IMR-90 (cell line): ENCODE measurements at regions not wholly inside any gene's neighbourhood (a gene's known extent, or its start where the extent isn't known, plus 50 kb on each side); places are given as distances from the start of the nearest gene placed in this dataset.

Experiments used
- ATAC-seq: fragments of 200-7000 bp; cut with Tn5 transposase; 2 replicates; pipeline ENCODE4 v1.9.1; 2020; ENCODE audit warnings: low read depth, mild to moderate bottlenecking, moderate library complexity
- BruUV-seq: library from RNA; stranded (reverse); fragments of 400-500 nt; replicated peaks from 2 replicates; lab custom pipeline; 2021; lab: Mats Ljungman, UMichigan
- CTCF ChIA-PET: fragments of 300-600 bp; formaldehyde crosslinking; extraction: SDS; loops from one replicate; lab custom pipeline; 2021; ENCODE audit warnings: antibody characterized with exemption; lab: Yijun Ruan, JAX
- POLR2A ChIA-PET: fragments of 300-600 bp; sonication (Branson Sonifier 250); formaldehyde crosslinking; loops from one replicate; lab custom pipeline; 2022; ENCODE audit warnings: antibody characterized with exemption; ENCODE audit not compliant: unreplicated experiment; lab: Charles Lee
- DNase-seq: peaks from one replicate; pipeline ENCODE4 v3.0.0; 2013
- H2AFZ ChIP-seq: replicated peaks from 2 replicates; pipeline ENCODE3; 2013; ENCODE audit warnings: low read length, mild to moderate bottlenecking; ENCODE audit not compliant: poor library complexity
- H2AK5ac ChIP-seq: 2 replicates; pipeline ENCODE4 v1.6.1; 2013; ENCODE audit warnings: low read depth, low read length, inconsistent platforms
- H2AK9ac ChIP-seq: replicated peaks from 2 replicates; pipeline ENCODE3; 2013; ENCODE audit warnings: mild to moderate bottlenecking, low read depth, low read length, moderate library complexity; ENCODE audit not compliant: poor library complexity
- H2BK120ac ChIP-seq: 2 replicates; pipeline ENCODE4 v1.6.1; 2013; ENCODE audit warnings: low read depth, low read length, inconsistent platforms
- H2BK15ac ChIP-seq: 3 replicates; pipeline ENCODE4 v1.6.1; 2013; ENCODE audit warnings: low read depth, low read length, inconsistent platforms
- H2BK20ac ChIP-seq: 2 replicates; pipeline ENCODE4 v1.6.1; 2013; ENCODE audit warnings: low read depth, mild to moderate bottlenecking, inconsistent platforms, low read length, moderate library complexity
- H2BK5ac ChIP-seq: 2 replicates; pipeline ENCODE4 v1.6.1; 2013; ENCODE audit warnings: mild to moderate bottlenecking, low read depth, low read length, inconsistent platforms; ENCODE audit not compliant: poor library complexity, severe bottlenecking
- H3K14ac ChIP-seq: replicated peaks from 2 replicates; pipeline ENCODE4 v1.6.1; 2013; ENCODE audit warnings: low read depth, low read length, inconsistent platforms
- H3K18ac ChIP-seq: 2 replicates; pipeline ENCODE4 v1.6.1; 2013; ENCODE audit warnings: low read depth, low read length, control low read depth
- H3K23ac ChIP-seq: 2 replicates; pipeline ENCODE4 v1.6.1; 2013; ENCODE audit warnings: low read depth, low read length, inconsistent platforms
- H3K27ac ChIP-seq: 2 replicates; pipeline ENCODE4 v1.5.1; 2013; ENCODE audit warnings: mild to moderate bottlenecking, control low read depth, low read length; ENCODE audit not compliant: insufficient read depth
- H3K27me3 ChIP-seq: 2 replicates; pipeline ENCODE4 v1.6.1; 2013; ENCODE audit warnings: low read length; ENCODE audit not compliant: control insufficient read depth, insufficient read depth
- H3K36me3 ChIP-seq: 2 replicates; pipeline ENCODE4 v1.6.1; 2013; ENCODE audit warnings: low read length, mixed read lengths; ENCODE audit not compliant: control insufficient read depth, insufficient read depth
- H3K4ac ChIP-seq: 2 replicates; pipeline ENCODE4 v1.6.1; 2013; ENCODE audit warnings: low read depth, low read length, inconsistent platforms
- H3K4me1 ChIP-seq: 2 replicates; pipeline ENCODE4 v1.6.1; 2013; ENCODE audit warnings: low read length, mixed read lengths; ENCODE audit not compliant: control insufficient read depth, insufficient read depth
- H3K4me2 ChIP-seq: 2 replicates; pipeline ENCODE4 v1.6.1; 2013; ENCODE audit warnings: low read depth, mild to moderate bottlenecking, control low read depth, low read length, moderate library complexity
- H3K4me3 ChIP-seq: 2 replicates; pipeline ENCODE4 v1.5.1; 2013; ENCODE audit warnings: low read depth, mild to moderate bottlenecking, control low read depth, low read length, moderate library complexity; ENCODE audit not compliant: insufficient read depth
- H3K56ac ChIP-seq: 2 replicates; pipeline ENCODE4 v1.6.1; 2013; ENCODE audit warnings: low read length, inconsistent platforms; ENCODE audit not compliant: insufficient read depth; ENCODE audit errors: extremely low read depth
- H3K79me1 ChIP-seq, 2 experiments: 2 replicates each; pipeline ENCODE4 v1.6.1; 2013; ENCODE audit warnings: low read length in 2 of 2, inconsistent platforms in 1 of 2, low read depth in 1 of 2
- H3K9ac ChIP-seq: 2 replicates; pipeline ENCODE4 v1.6.1; 2013; ENCODE audit warnings: low read depth, low read length, control low read depth
- H3K9me1 ChIP-seq: 2 replicates; pipeline ENCODE4 v1.6.1; 2013; ENCODE audit warnings: low read length, inconsistent platforms; ENCODE audit not compliant: insufficient read depth
- H3K9me3 ChIP-seq: 2 replicates; pipeline ENCODE4 v1.6.1; 2013; ENCODE audit warnings: low read length; ENCODE audit not compliant: control insufficient read depth, insufficient read depth
- H4K20me1 ChIP-seq: 2 replicates; pipeline ENCODE4 v1.6.1; 2013; ENCODE audit warnings: low read length, inconsistent platforms; ENCODE audit not compliant: insufficient read depth
- H4K5ac ChIP-seq: 2 replicates; pipeline ENCODE4 v1.6.1; 2013; ENCODE audit warnings: mild to moderate bottlenecking, low read depth, low read length, control low read depth
- H4K8ac ChIP-seq, 2 experiments: 2 replicates each; pipeline ENCODE4 v1.6.1; 2013; ENCODE audit warnings: low read depth in 2 of 2, low read length in 2 of 2, control low read depth in 1 of 2, inconsistent platforms in 1 of 2
- H4K91ac ChIP-seq: 2 replicates; pipeline ENCODE4 v1.6.1; 2013; ENCODE audit warnings: low read depth, low read length, inconsistent platforms; ENCODE audit not compliant: insufficient read depth
- CHD1 ChIP-seq: IDR thresholded peaks from 2 replicates; pipeline ENCODE4 v1.6.1; 2012; ENCODE audit warnings: low read depth, low read length, improper control_type of control experiment
- MAFK ChIP-seq: IDR thresholded peaks from 2 replicates; pipeline ENCODE4 v1.6.1; 2012; ENCODE audit warnings: low read depth, low read length, improper control_type of control experiment
- MAZ ChIP-seq: IDR thresholded peaks from 2 replicates; pipeline ENCODE4 v1.6.1; 2012; ENCODE audit warnings: low read depth, mild to moderate bottlenecking, low read length, improper control_type of control experiment, moderate library complexity, borderline replicate concordance
- MXI1 ChIP-seq: IDR thresholded peaks from 2 replicates; pipeline ENCODE4 v1.6.1; 2012; ENCODE audit warnings: low read depth, mild to moderate bottlenecking, low read length, moderate library complexity, borderline replicate concordance
- RAD21 ChIP-seq: IDR thresholded peaks from 2 replicates; pipeline ENCODE4 v1.6.1; 2012; ENCODE audit warnings: low read length, improper control_type of control experiment
- RFX5 ChIP-seq: IDR thresholded peaks from 2 replicates; pipeline ENCODE4 v1.8.0; 2012; ENCODE audit warnings: low read depth, mild to moderate bottlenecking, low read length, moderate library complexity
- WGBS, 2 experiments: methylation state at CpG; one replicate each; pipeline versions ENCODE4 v1.1.5 to v1.1.7; 2013; ENCODE audit warnings: missing lambda C conversion rate in 2 of 2; ENCODE audit not compliant: insufficient read length in 1 of 2; ENCODE audit errors: extremely low coverage in 2 of 2; 5-methylcytosine and 5-hydroxymethylcytosine counted together
- dilution Hi-C: fragments of 300-500 bp; cut with HindIII; formaldehyde crosslinking; loops from one replicate; pipeline ENCODE4 v1.14.3; 2018; ENCODE audit warnings: low sequenced_read_pairs; ENCODE audit not compliant: unreplicated experiment
- in situ Hi-C: fragments of 300-500 bp; cut with MboI; formaldehyde crosslinking; loops from 3 replicates; pipeline ENCODE4 v1.14.3; 2019; ENCODE audit warnings: low sequenced_read_pairs, inconsistent platforms, mixed read lengths
- intact Hi-C: fragments of 100-400 bp; cut with micrococcal nuclease; formaldehyde crosslinking; loops from 2 replicates; pipeline ENCODE4 v1.10.0; 2022

- no peak for TF ChIP-seq MXI1
Measured at GRCh38 chr4:141311246-141312204, 90.8 kb downstream of the ZNF330 start (continued).

DNA sequence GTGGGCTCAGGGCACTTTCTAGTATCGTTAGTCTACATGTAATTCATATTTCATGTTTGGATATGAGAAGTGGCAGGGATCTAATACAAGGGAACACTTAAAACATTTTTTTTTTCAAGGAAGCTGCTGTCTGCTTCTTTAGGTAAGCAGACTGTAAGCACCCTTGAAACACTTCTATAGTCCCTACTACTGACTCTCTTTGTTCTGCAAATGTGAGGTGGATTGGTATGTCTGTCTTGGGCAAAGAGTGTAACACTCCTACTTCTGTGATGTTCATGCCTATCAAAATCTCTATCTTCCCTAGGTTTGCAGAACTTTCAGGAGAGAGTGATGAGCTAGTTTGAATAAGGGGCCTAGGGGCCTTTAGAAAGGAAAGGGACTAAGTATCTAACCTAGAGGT, 93.9 kb downstream of the ZNF330 start:
- POLR2A ChIA-PET, result no interaction called here
- no peaks in the 10 kb centered on the region for H3K4me1 ChIP-seq
- intact Hi-C loops, result no loop called here
- H4K91ac ChIP-seq, result no peak overlapping the region
- no peaks in the 10 kb centered on the region for H3K27me3 ChIP-seq
- H2AK5ac ChIP-seq, result no peak overlapping the region
- ATAC-seq (no peak), DNase-seq (no peak)
- H2AFZ ChIP-seq, result no peak overlapping the region
- no peak overlapping the region for H3K14ac ChIP-seq
- H3K56ac ChIP-seq, result no peak overlapping the region
- no peak overlapping the region for H3K4me2 ChIP-seq
- no peak overlapping the region for H3K18ac ChIP-seq
- no peak overlapping the region for H3K4ac ChIP-seq
- no peak overlapping the region for H3K9ac ChIP-seq
- H4K20me1 ChIP-seq, result no peaks in the 10 kb centered on the region
- WGBS, 2 experiments, result no CpG with 5 or more reads among the region's 1 CpG
- no peak overlapping the region for H4K8ac ChIP-seq
- H2BK120ac ChIP-seq, result no peak overlapping the region
- no peak overlapping the region for H2BK5ac ChIP-seq
- H2BK20ac ChIP-seq, result no peak overlapping the region
- H3K79me1 ChIP-seq, result no peaks in the 10 kb centered on the region
- H2AK9ac ChIP-seq, result no peak overlapping the region
- H2BK15ac ChIP-seq, result no peak overlapping the region
- BruUV-seq, result no TSS peak
- no peaks in the 10 kb centered on the region for H3K9me1 ChIP-seq
- H3K4me3 ChIP-seq, result no peak overlapping the region
- dilution Hi-C loops, result no loop called here
- H3K27ac ChIP-seq, result no peak overlapping the region
- no peak for TF ChIP-seq MAZ
- no peak for TF ChIP-seq RAD21
- no peak for TF ChIP-seq MAFK
- TF ChIP-seq RFX5, result no peak
- no peak for TF ChIP-seq CHD1
- no peaks in the 10 kb centered on the region for H3K9me3 ChIP-seq
- no peak overlapping the region for H4K5ac ChIP-seq
- no peak overlapping the region for H3K23ac ChIP-seq
- CTCF ChIA-PET, result no interaction called here
- in situ Hi-C loops, result no loop called here
- H3K36me3 ChIP-seq, result no peaks in the 10 kb centered on the region
